OCI-LY1 (cell line): ENCODE measurements at regions not wholly inside any gene's neighbourhood (a gene's known extent, or its start where the extent isn't known, plus 50 kb on each side); places are given as distances from the start of the nearest gene placed in this dataset.

Experiments used
- H2AFZ ChIP-seq: fragments of 200-600 bp; sonication (generic), shearing (Covaris generic); 2 replicates; pipeline ENCODE4 v1.6.0; 2014; ENCODE audit warnings: antibody characterized with exemption, mild to moderate bottlenecking, low read length
- H3F3A ChIP-seq: fragments of 200-600 bp; sonication (generic), shearing (Covaris generic); 2 replicates; pipeline ENCODE4 v1.6.0; 2014; ENCODE audit warnings: mild to moderate bottlenecking, antibody characterized with exemption, low read length, moderate library complexity; ENCODE audit not compliant: insufficient read depth
- H3K27ac ChIP-seq: fragments of 200-600 bp; sonication (generic); 2 replicates; pipeline ENCODE4 v1.5.1; 2014; ENCODE audit warnings: low read length, mixed run types, mild to moderate bottlenecking, low read depth; ENCODE audit not compliant: poor library complexity, severe bottlenecking
- H3K27me3 ChIP-seq: fragments of 200-600 bp; sonication (generic); 2 replicates; pipeline ENCODE4 v1.6.0; 2014; ENCODE audit warnings: antibody characterized with exemption, mild to moderate bottlenecking, low read length, moderate library complexity; ENCODE audit not compliant: insufficient read depth
- H3K36me3 ChIP-seq: fragments of 200-600 bp; sonication (generic); 2 replicates; pipeline ENCODE4 v1.6.1; 2014; ENCODE audit warnings: mild to moderate bottlenecking, antibody characterized with exemption, low read length, moderate library complexity, mixed read lengths; ENCODE audit not compliant: insufficient read depth
- H3K4me1 ChIP-seq: fragments of 200-600 bp; sonication (generic); 2 replicates; pipeline ENCODE4 v1.5.1; 2014; ENCODE audit warnings: mild to moderate bottlenecking, low read length, moderate library complexity; ENCODE audit not compliant: insufficient read depth, severe bottlenecking
- H3K4me2 ChIP-seq: fragments of 200-600 bp; sonication (generic), shearing (Covaris generic); 2 replicates; pipeline ENCODE4 v1.6.1; 2014; ENCODE audit warnings: low read length
- H3K4me3 ChIP-seq: fragments of 200-600 bp; sonication (generic); 2 replicates; pipeline ENCODE4 v1.5.1; 2014; ENCODE audit warnings: low read length, low read depth, mild to moderate bottlenecking, mixed read lengths; ENCODE audit not compliant: poor library complexity, severe bottlenecking
- H3K79me2 ChIP-seq: fragments of 200-600 bp; shearing (Covaris generic); 2 replicates; pipeline ENCODE4 v1.6.1; 2016; ENCODE audit warnings: mixed run types, low read length, mixed read lengths; ENCODE audit not compliant: insufficient read depth
- H3K9ac ChIP-seq: fragments of 200-600 bp; sonication (generic), shearing (Covaris generic); 2 replicates; pipeline ENCODE4 v1.6.1; 2014; ENCODE audit warnings: mild to moderate bottlenecking, low read length, mixed read lengths
- H3K9me2 ChIP-seq: fragments of 200-600 bp; sonication (generic), shearing (Covaris generic); 2 replicates; pipeline ENCODE4 v1.6.1; 2014; ENCODE audit warnings: low read depth, mild to moderate bottlenecking, low read length, mixed read lengths
- H3K9me3 ChIP-seq: fragments of 200-600 bp; shearing (Covaris generic); 2 replicates; pipeline ENCODE4 v1.6.1; 2014; ENCODE audit warnings: low read length, mixed read lengths
- H4K20me1 ChIP-seq: fragments of 200-600 bp; sonication (generic), shearing (Covaris generic); 2 replicates; pipeline ENCODE4 v1.6.0; 2016; ENCODE audit warnings: mild to moderate bottlenecking, low read length; ENCODE audit not compliant: insufficient read depth
- CTCF ChIP-seq: fragments of 200-600 bp; sonication (generic), shearing (Covaris generic); IDR thresholded peaks from 2 replicates; pipeline ENCODE4 v1.5.1; 2017; ENCODE audit warnings: mild to moderate bottlenecking, antibody characterized with exemption, low read length, moderate library complexity, mixed read lengths
- EZH2 ChIP-seq: fragments of 200-600 bp; sonication (generic), shearing (Covaris generic); IDR thresholded peaks from 2 replicates; pipeline ENCODE4 v1.8.0; 2017; ENCODE audit warnings: borderline replicate concordance, mixed run types, mild to moderate bottlenecking, antibody characterized with exemption, low read length, moderate library complexity, mixed read lengths

GRCh38 chr21:35164971-35165483, 115.9 kb upstream of the RUNX1 start:
- H3K4me3 ChIP-seq = no peak overlapping the region
- H4K20me1 ChIP-seq = no peaks in the 10 kb centered on the region
- no peaks in the 10 kb centered on the region for H3F3A ChIP-seq
- no peak overlapping the region for H2AFZ ChIP-seq
- 0 out of 2 replicates have a peak, but pooled peaks cover 6% of the 10 kb centered on the region for H3K9me3 ChIP-seq
- no peaks in the 10 kb centered on the region for H3K27me3 ChIP-seq
- H3K9ac ChIP-seq = no peak overlapping the region
- H3K4me1 ChIP-seq = peaks cover 9% of the 10 kb centered on the region
- H3K27ac ChIP-seq = no peak overlapping the region
- no peaks in the 10 kb centered on the region for H3K79me2 ChIP-seq
- TF ChIP-seq CTCF = no peak
- TF ChIP-seq EZH2 = no peak
- no peaks in the 10 kb centered on the region for H3K36me3 ChIP-seq
- no peak overlapping the region for H3K4me2 ChIP-seq
- no peaks in the 10 kb centered on the region for H3K9me2 ChIP-seq

- Histone ChIP-seq H3K9ac (no peak overlapping the region), H3K4me2 (no peak overlapping the region), H3K9me3 (0 out of 2 replicates have a peak, but pooled peaks cover 6% of the 10 kb centered on the region), H3K4me3 (no peak overlapping the region), H3K9me2 (no peaks in the 10 kb centered on the region), H3K36me3 (no peaks in the 10 kb centered on the region), H3K27me3 (no peaks in the 10 kb centered on the region), H3K79me2 (no peaks in the 10 kb centered on the region), H3K4me1 (peaks cover 5% of the 10 kb centered on the region), H4K20me1 (no peaks in the 10 kb centered on the region), H2AFZ (no peak overlapping the region), H3K27ac (no peak overlapping the region), H3F3A (no peaks in the 10 kb centered on the region)
- no peak for TF ChIP-seq EZH2
- TF ChIP-seq CTCF = no peak
Observed at GRCh38 chr21:35164380-35164779, 115.3 kb upstream of the RUNX1 start.

- no peaks in the 10 kb centered on the region for H3K36me3 ChIP-seq
Observed at GRCh38 chr21:35163411-35163810, 114.3 kb upstream of the RUNX1 start.

More at GRCh38 chr21:35163411-35163810, 114.3 kb upstream of the RUNX1 start:
- Histone ChIP-seq H3K9ac (no peak overlapping the region), H3K79me2 (no peaks in the 10 kb centered on the region), H4K20me1 (no peaks in the 10 kb centered on the region), H3K4me1 (peaks cover 5% of the 10 kb centered on the region), H3K27ac (no peak overlapping the region), H3F3A (no peaks in the 10 kb centered on the region), H3K27me3 (no peaks in the 10 kb centered on the region), H3K9me3 (0 out of 2 replicates have a peak, but pooled peaks cover 6% of the 10 kb centered on the region), H2AFZ (no peak overlapping the region), H3K4me3 (no peak overlapping the region), H3K9me2 (no peaks in the 10 kb centered on the region), H3K4me2 (no peak overlapping the region)
- TF ChIP-seq CTCF = no peak
- TF ChIP-seq EZH2 = no peak
